Karpas-422 (cell line): ENCODE measurements at regions not wholly inside any gene's neighbourhood (a gene's known extent, or its start where the extent isn't known, plus 50 kb on each side); places are given as distances from the start of the nearest gene placed in this dataset.

Experiments used
- DNase-seq: peaks from one replicate; pipeline ENCODE4 v3.0.0-alpha.2; 2015
- H2AFZ ChIP-seq: fragments of 200-600 bp; sonication (generic); 2 replicates; pipeline ENCODE4 v1.6.1; 2014; ENCODE audit warnings: antibody characterized with exemption, low read length, mixed read lengths
- H3K27ac ChIP-seq: fragments of 200-600 bp; sonication (generic); 2 replicates; pipeline ENCODE4 v1.5.1; 2014; ENCODE audit warnings: mild to moderate bottlenecking, low read length, moderate library complexity
- H3K27me3 ChIP-seq: fragments of 200-600 bp; sonication (generic); 2 replicates; pipeline ENCODE4 v1.6.1; 2014; ENCODE audit warnings: low read length, mixed read lengths
- H3K36me3 ChIP-seq: fragments of 200-600 bp; sonication (generic); 2 replicates; pipeline ENCODE4 v1.6.1; 2014; ENCODE audit warnings: low read length, mixed read lengths; ENCODE audit not compliant: insufficient read depth
- H3K4me1 ChIP-seq: fragments of 200-600 bp; sonication (generic); 2 replicates; pipeline ENCODE4 v1.6.1; 2014; ENCODE audit warnings: mild to moderate bottlenecking, low read length, mixed read lengths
- H3K4me2 ChIP-seq: fragments of 200-600 bp; sonication (generic); 2 replicates; pipeline ENCODE4 v1.6.1; 2014; ENCODE audit warnings: low read length, low read depth, mild to moderate bottlenecking; ENCODE audit not compliant: poor library complexity, severe bottlenecking
- H3K4me3 ChIP-seq: fragments of 200-600 bp; sonication (generic); 2 replicates; pipeline ENCODE4 v1.5.1; 2014; ENCODE audit warnings: mild to moderate bottlenecking, antibody characterized with exemption, low read length, mixed read lengths
- H3K79me2 ChIP-seq: fragments of 200-600 bp; sonication (generic); 2 replicates; pipeline ENCODE4 v1.6.1; 2014; ENCODE audit warnings: mild to moderate bottlenecking, low read length, mixed read lengths
- H3K9ac ChIP-seq: fragments of 200-600 bp; sonication (generic); 2 replicates; pipeline ENCODE4 v1.6.0; 2014; ENCODE audit warnings: low read length
- H3K9me2 ChIP-seq: fragments of 200-600 bp; sonication (generic), shearing (Covaris generic); replicated peaks from 2 replicates; pipeline ENCODE4 v1.6.0; 2014; ENCODE audit warnings: mild to moderate bottlenecking, low read length, moderate library complexity; ENCODE audit not compliant: insufficient read depth
- H3K9me3 ChIP-seq: fragments of 300-700, 200-600 bp; sonication (generic); 2 replicates; pipeline ENCODE4 v1.6.1; 2014; ENCODE audit warnings: low read length, mixed read lengths
- H4K20me1 ChIP-seq: fragments of 200-600 bp; sonication (generic); 2 replicates; pipeline ENCODE4 v1.6.1; 2014; ENCODE audit warnings: mild to moderate bottlenecking, antibody characterized with exemption, low read length, low read depth; ENCODE audit not compliant: insufficient read depth

DNA sequence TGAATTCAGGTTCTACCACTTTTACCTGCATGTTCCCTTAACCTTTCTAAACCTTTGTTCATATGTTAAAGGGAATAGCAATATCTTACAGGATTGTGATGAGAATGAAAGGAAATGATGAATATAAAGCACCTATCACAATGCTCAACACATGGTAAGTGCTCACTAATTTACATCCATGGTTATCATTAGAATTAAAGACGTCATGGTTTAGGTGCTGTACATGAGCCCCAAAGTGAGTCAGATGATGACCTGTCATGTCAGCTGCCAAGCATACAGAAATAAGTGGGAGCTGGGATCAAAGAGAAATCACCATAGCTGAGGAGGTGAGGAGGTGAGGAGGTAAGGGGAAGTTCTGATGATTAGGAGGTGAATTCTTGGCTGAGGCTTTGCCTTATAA lies 135.9 kb upstream of the ATP2B1 start:
- Histone ChIP-seq H2AFZ (no peak overlapping the region), H3K9me3 (no peaks in the 10 kb centered on the region), H3K27me3 (no peaks in the 10 kb centered on the region), H3K4me2 (no peak overlapping the region), H3K4me1 (no peaks in the 10 kb centered on the region), H3K27ac (no peak overlapping the region), H3K9ac (no peak overlapping the region), H3K9me2 (no peaks in the 10 kb centered on the region), H3K79me2 (no peaks in the 10 kb centered on the region), H4K20me1 (no peaks in the 10 kb centered on the region), H3K4me3 (no peak overlapping the region), H3K36me3 (no peaks in the 10 kb centered on the region)
- no peak for DNase-seq

DNA sequence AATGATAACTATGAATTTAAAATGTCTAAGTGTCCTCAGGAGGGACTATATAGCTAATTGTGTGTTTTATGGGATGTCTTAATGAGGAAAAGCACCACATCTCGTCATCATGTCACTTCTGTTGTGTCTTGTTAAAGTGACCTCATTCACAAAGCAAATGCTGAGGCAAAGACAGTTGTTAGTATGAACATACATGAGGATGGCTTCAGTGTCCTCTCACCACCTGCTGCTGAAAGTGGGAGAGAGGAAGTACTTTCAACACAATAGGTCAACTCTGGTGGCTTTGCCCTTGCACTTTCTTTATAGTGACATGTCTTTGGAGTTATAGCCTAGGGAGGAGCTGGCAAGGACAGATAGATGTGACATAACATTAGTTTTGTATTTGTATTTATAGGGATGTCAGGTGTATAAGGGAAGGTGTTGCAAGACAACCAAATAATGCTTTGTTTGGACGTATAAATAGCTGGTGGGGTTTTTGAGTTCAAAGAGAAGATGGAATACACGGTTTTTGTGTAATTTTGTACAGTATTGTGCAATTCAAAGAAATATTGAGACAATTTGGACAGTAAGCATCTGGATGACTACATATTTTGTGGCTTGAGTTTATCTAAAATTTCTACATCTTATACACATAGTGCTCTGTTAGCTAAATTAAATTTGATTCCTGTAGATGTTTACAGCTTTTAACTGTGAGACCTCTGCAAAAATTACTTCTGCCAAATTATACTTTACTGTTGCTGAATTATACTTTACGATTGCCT lies 131.7 kb upstream of the ATP2B1 start:
- H3K27ac ChIP-seq: no peak overlapping the region
- no peaks in the 10 kb centered on the region for H3K9me3 ChIP-seq
- no peaks in the 10 kb centered on the region for H3K36me3 ChIP-seq
- no peak overlapping the region for H3K4me3 ChIP-seq
- H3K4me1 ChIP-seq: no peaks in the 10 kb centered on the region
- no peaks in the 10 kb centered on the region for H3K79me2 ChIP-seq
- H3K4me2 ChIP-seq: no peak overlapping the region
- DNase-seq: no peak
- no peaks in the 10 kb centered on the region for H3K27me3 ChIP-seq
- no peak overlapping the region for H3K9ac ChIP-seq
- no peak overlapping the region for H2AFZ ChIP-seq
- H3K9me2 ChIP-seq: no peaks in the 10 kb centered on the region
- H4K20me1 ChIP-seq: no peaks in the 10 kb centered on the region

DNA sequence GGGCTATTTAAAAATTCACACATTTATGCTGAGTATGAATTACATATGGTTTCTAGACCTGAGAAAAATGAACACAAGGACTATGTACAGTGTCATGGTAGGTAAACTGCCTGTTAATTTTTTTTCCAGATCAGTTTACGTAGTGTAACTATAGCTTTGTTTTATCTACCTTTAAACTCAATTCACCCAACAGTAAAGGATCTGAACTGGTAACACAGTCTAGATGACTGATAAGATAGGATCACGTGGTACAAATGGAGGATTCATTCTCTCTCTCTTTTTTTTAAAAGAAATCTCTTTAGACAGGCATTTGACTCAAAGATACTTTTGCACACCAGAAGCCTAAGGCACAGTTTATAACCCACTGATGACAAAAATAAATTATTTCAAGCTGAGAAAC lies 130.8 kb upstream of the ATP2B1 start:
- Histone ChIP-seq H3K9me3 (no peaks in the 10 kb centered on the region), H4K20me1 (no peaks in the 10 kb centered on the region), H3K27me3 (no peaks in the 10 kb centered on the region), H3K27ac (no peak overlapping the region), H3K4me1 (no peaks in the 10 kb centered on the region), H3K4me3 (no peak overlapping the region), H3K79me2 (no peaks in the 10 kb centered on the region), H3K9me2 (no peaks in the 10 kb centered on the region), H2AFZ (no peak overlapping the region), H3K36me3 (no peaks in the 10 kb centered on the region), H3K9ac (no peak overlapping the region), H3K4me2 (no peak overlapping the region)
- no peak for DNase-seq

DNA sequence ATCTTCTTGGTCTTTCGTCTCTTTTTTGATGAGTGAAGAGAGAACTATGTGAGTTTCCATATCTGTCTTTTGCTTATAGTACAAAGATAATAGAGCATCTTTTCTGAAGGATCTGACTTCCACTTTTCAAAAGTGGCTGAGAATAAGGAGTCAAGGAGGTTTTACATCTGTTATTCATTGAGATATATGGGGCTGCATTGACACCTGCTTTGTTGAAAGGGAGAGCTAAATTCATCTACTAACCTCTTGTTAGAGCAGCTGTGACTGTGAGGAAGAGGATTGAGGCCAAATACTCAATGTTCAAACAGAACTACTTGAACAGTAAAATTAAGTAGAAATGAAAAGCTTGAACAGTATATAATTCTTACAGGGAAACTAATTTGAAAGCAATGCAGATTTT lies 130.2 kb upstream of the ATP2B1 start:
- H3K9ac ChIP-seq: no peak overlapping the region
- no peaks in the 10 kb centered on the region for H3K36me3 ChIP-seq
- H3K9me2 ChIP-seq: no peaks in the 10 kb centered on the region
- DNase-seq: no peak
- no peak overlapping the region for H3K27ac ChIP-seq
- no peaks in the 10 kb centered on the region for H3K4me1 ChIP-seq
- H3K27me3 ChIP-seq: no peaks in the 10 kb centered on the region
- H4K20me1 ChIP-seq: no peaks in the 10 kb centered on the region
- H3K4me2 ChIP-seq: no peak overlapping the region
- no peak overlapping the region for H3K4me3 ChIP-seq
- H3K79me2 ChIP-seq: no peaks in the 10 kb centered on the region
- no peaks in the 10 kb centered on the region for H3K9me3 ChIP-seq
- H2AFZ ChIP-seq: no peak overlapping the region

DNA sequence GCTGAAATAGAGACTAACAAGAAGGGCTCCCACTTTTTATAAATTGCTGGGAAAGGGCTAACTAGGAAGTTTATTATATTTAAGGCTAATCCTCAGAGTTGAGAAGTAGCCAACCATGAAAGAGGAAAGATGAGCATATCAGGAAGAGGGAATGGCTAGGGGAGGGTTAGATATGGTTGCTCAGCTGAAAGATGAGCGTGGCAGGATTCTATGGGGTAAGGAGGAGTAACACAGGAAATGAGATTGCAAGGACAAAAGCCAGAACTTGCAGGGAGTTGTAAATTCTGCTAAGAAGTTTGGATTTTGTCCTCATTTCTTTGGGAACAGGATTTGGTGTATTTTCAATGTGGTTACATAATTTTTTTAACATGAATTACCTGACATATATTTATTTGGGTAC lies 127.4 kb upstream of the ATP2B1 start:
- Histone ChIP-seq H3K4me1 (no peaks in the 10 kb centered on the region), H3K9me2 (no peaks in the 10 kb centered on the region), H3K27ac (no peak overlapping the region), H3K79me2 (no peaks in the 10 kb centered on the region), H3K4me2 (no peak overlapping the region), H3K9ac (no peak overlapping the region), H3K36me3 (no peaks in the 10 kb centered on the region), H2AFZ (no peak overlapping the region), H3K4me3 (no peak overlapping the region), H3K9me3 (no peaks in the 10 kb centered on the region), H4K20me1 (no peaks in the 10 kb centered on the region), H3K27me3 (no peaks in the 10 kb centered on the region)
- no peak for DNase-seq

DNA sequence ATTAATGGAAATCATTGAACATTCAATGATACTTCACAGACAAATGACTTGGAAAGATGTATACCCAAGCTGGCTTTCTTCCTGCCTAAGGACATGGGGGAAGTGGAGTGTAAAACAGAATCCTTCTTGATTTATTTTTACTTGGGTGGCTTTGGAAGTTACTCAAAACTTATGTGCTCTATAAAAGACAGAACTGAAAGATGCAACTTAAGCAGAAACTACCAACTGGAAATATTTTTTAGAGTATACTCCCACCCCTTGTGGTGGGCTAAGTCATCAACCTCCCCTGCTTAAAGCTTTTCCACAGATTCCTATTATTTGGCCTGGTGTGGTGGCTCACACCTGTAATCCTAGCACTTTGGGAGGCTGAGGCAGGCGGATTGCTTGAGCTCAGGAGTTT lies 126.0 kb upstream of the ATP2B1 start:
- H3K4me1 ChIP-seq: no peaks in the 10 kb centered on the region
- H3K79me2 ChIP-seq: no peaks in the 10 kb centered on the region
- no peak overlapping the region for H3K9ac ChIP-seq
- H2AFZ ChIP-seq: no peak overlapping the region
- no peaks in the 10 kb centered on the region for H3K27me3 ChIP-seq
- H3K9me3 ChIP-seq: no peaks in the 10 kb centered on the region
- DNase-seq: no peak
- H3K4me2 ChIP-seq: no peak overlapping the region
- H3K36me3 ChIP-seq: no peaks in the 10 kb centered on the region
- no peak overlapping the region for H3K27ac ChIP-seq
- no peaks in the 10 kb centered on the region for H3K9me2 ChIP-seq
- no peak overlapping the region for H3K4me3 ChIP-seq
- H4K20me1 ChIP-seq: no peaks in the 10 kb centered on the region

DNA sequence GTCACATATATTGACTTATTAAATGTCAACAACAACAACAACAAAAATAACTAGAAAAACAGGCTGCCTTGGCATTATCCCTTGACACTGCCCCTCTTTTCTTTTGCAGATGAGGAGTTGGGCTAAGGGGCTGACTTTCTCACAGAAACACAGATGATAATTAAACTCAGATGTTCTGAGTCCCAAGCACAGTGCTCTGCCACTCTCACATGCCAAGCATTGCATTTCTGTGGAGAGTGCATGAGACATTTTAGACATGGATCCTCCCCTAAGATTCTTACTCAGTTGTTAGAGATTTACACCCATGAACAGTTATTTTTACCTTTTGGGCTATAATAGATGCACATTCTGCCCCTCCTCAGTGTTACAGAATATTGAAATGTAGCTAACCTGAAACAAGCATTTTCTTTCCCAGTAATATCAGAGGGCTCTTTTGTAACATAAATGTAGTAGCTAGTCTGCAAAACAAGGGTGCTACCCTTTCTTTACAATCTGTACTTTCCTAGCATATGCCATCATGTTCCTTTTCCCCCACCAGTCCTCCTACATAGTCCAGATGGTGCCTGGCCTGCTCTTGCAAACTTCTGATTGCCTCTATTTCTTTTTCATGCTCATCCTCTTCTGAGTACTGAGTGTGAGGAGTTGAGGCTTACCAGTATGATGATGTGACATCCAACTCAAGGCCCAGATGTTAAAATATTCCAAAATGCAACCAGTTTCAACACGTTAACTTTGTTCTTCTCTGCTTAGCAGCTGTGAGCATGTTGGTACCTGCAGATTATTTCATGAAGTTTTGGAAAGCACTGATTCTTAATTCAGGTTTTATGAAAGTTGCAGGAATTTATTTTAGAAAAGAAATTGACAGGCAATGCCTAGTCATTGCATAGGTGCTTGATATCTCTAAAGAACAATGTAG lies 125.0 kb upstream of the ATP2B1 start:
- Histone ChIP-seq H3K36me3 (no peaks in the 10 kb centered on the region), H3K9ac (no peak overlapping the region), H3K4me2 (no peak overlapping the region), H3K9me2 (no peaks in the 10 kb centered on the region), H3K9me3 (no peaks in the 10 kb centered on the region), H3K27ac (no peak overlapping the region), H3K4me1 (no peaks in the 10 kb centered on the region), H4K20me1 (no peaks in the 10 kb centered on the region), H2AFZ (no peak overlapping the region), H3K4me3 (no peak overlapping the region), H3K27me3 (no peaks in the 10 kb centered on the region), H3K79me2 (no peaks in the 10 kb centered on the region)
- no peak for DNase-seq

DNA sequence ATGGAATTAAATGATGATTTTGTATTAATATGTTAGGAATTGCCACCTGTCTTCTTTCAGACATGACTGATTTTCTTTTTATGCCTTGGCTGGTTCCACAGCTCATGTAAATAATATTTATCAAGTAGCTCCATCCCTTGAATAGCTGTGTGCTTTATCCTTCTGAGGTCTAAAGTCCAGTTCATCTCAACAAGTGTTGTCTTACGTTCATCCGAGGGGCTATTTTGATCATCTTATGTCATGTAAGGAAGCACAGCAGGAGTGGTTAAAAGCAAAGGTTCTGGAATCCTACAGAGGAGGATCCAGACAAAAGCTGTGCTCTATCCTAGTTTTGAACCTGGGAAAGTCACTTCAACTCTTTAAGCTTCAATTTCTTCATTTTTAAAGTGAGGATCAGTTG lies 123.7 kb upstream of the ATP2B1 start:
- H3K36me3 ChIP-seq: no peaks in the 10 kb centered on the region
- H2AFZ ChIP-seq: no peak overlapping the region
- H3K79me2 ChIP-seq: no peaks in the 10 kb centered on the region
- no peak overlapping the region for H3K4me2 ChIP-seq
- H3K4me1 ChIP-seq: no peaks in the 10 kb centered on the region
- no peak overlapping the region for H3K27ac ChIP-seq
- H3K4me3 ChIP-seq: no peak overlapping the region
- no peaks in the 10 kb centered on the region for H3K9me3 ChIP-seq
- no peaks in the 10 kb centered on the region for H3K27me3 ChIP-seq
- no peaks in the 10 kb centered on the region for H4K20me1 ChIP-seq
- no peaks in the 10 kb centered on the region for H3K9me2 ChIP-seq
- no peak overlapping the region for H3K9ac ChIP-seq
- no peak for DNase-seq
